Stimulated activated CD4-positive, alpha-beta T cell treated with anti-CD3 and anti-CD28 coated beads, Interleukin-12 subunit alpha, Interleukin-12 subunit beta, amount 100 ng/mL, for 48 hours (primary cell): ENCODE measurements at regions not wholly inside any gene's neighbourhood (a gene's known extent, or its start where the extent isn't known, plus 50 kb on each side); places are given as distances from the start of the nearest gene placed in this dataset.
"Not testable (repeated sequence)": the region's sequence is repeated elsewhere in the genome, so short reads cannot be mapped to it uniquely, and the experiment has no call there.

Experiments used
- DNase-seq, 3 donors: peaks; one replicate each; pipeline ENCODE4 v3.0.0-alpha.2; 2020; ENCODE audit warnings: low read depth in 2 of 3, low spot score in 1 of 3

GRCh38 chr5:29134418-29134817 is 2059.1 kb upstream of the CDH6 start:
- DNase-seq, result no peak

GRCh38 chr5:29131285-29131684 is 2062.2 kb upstream of the CDH6 start:
- DNase-seq, result no peak

- DNase-seq, result no peak
Measured at GRCh38 chr5:29130786-29131185, 2062.7 kb upstream of the CDH6 start.

GRCh38 chr5:29127524-29128156 is 2065.8 kb upstream of the CDH6 start:
- not testable (repeated sequence) for DNase-seq

- DNase-seq, result not testable (repeated sequence)
Measured at GRCh38 chr5:29126462-29126861, 2067.0 kb upstream of the CDH6 start.

- no peak for DNase-seq
Measured at GRCh38 chr5:29122306-29122705, 2071.2 kb upstream of the CDH6 start.

- DNase-seq, result no peak
Measured at GRCh38 chr5:29114331-29114768, 2076.0 kb upstream of the CDH9 start.

- DNase-seq, result no peak
Measured at GRCh38 chr5:29113516-29113915, 2075.1 kb upstream of the CDH9 start.

- no peak for DNase-seq
Measured at GRCh38 chr5:29099585-29099984, 2061.2 kb upstream of the CDH9 start.

- no peak for DNase-seq
Measured at GRCh38 chr5:29089591-29090130, 2051.3 kb upstream of the CDH9 start.

GRCh38 chr5:29085142-29085541 is 2046.8 kb upstream of the CDH9 start:
- no peak for DNase-seq

- no peak for DNase-seq
Measured at GRCh38 chr5:29079771-29080170, 2041.4 kb upstream of the CDH9 start.

GRCh38 chr5:29077451-29077850 is 2039.1 kb upstream of the CDH9 start:
- DNase-seq, result no peak

- no peak for DNase-seq
Measured at GRCh38 chr5:29069104-29069402, 2030.7 kb upstream of the CDH9 start.

- DNase-seq, result no peak
Measured at GRCh38 chr5:29061381-29061780, 2023.0 kb upstream of the CDH9 start.

GRCh38 chr5:29054694-29055093 is 2016.3 kb upstream of the CDH9 start:
- no peak for DNase-seq

GRCh38 chr5:29054282-29054681 is 2015.9 kb upstream of the CDH9 start:
- no peak for DNase-seq

- DNase-seq, result no peak
Measured at GRCh38 chr5:29051509-29051908, 2013.1 kb upstream of the CDH9 start.

GRCh38 chr5:29042152-29042551 is 2003.8 kb upstream of the CDH9 start:
- DNase-seq, result no peak

- DNase-seq, result no peak
Measured at GRCh38 chr5:29040404-29040803, 2002.0 kb upstream of the CDH9 start.

GRCh38 chr5:29039994-29040393 is 2001.6 kb upstream of the CDH9 start:
- DNase-seq, result no peak

- no peak for DNase-seq
Measured at GRCh38 chr5:29037716-29038115, 1999.3 kb upstream of the CDH9 start.

- no peak for DNase-seq
Measured at GRCh38 chr5:29024052-29024451, 1985.7 kb upstream of the CDH9 start.
